WERI-Rb-1 (cell line): ENCODE measurements at regions not wholly inside any gene's neighbourhood (a gene's known extent, or its start where the extent isn't known, plus 50 kb on each side); places are given as distances from the start of the nearest gene placed in this dataset.
A peak's percentile ranks its signal among the peaks of the same experiment; 100 is the strongest.

Experiments
- DNase-seq: peaks from one replicate; pipeline ENCODE4 v3.0.0-alpha.2; 2020
- H3K27ac ChIP-seq: fragments of 250-450 bp; sonication (Bioruptor Pico); 2 replicates; pipeline ENCODE4 v1.5.1; 2020; ENCODE audit warnings: mild to moderate bottlenecking, moderate library complexity
- H3K27me3 ChIP-seq: fragments of 250-450 bp; sonication (Bioruptor Pico); 2 replicates; pipeline ENCODE4 v1.5.1; 2021; ENCODE audit warnings: mild to moderate bottlenecking, low read depth, moderate library complexity; ENCODE audit not compliant: insufficient read depth, severe bottlenecking
- H3K36me3 ChIP-seq: fragments of 250-450 bp; sonication (Bioruptor Pico); 2 replicates; pipeline ENCODE4 v1.5.1; 2020; ENCODE audit warnings: mild to moderate bottlenecking, moderate library complexity
- H3K4me3 ChIP-seq: 2 replicates; pipeline ENCODE4 v1.5.1; 2011; ENCODE audit warnings: low read depth, mild to moderate bottlenecking, control low read depth, low read length
- H3K9me3 ChIP-seq: fragments of 250-450 bp; sonication (Bioruptor Pico); 2 replicates; pipeline ENCODE4 v1.5.1; 2021; ENCODE audit warnings: mild to moderate bottlenecking, moderate library complexity; ENCODE audit not compliant: severe bottlenecking
- TF ChIP-seq, protein P1 (sequence below): IDR thresholded peaks from 2 replicates; pipeline ENCODE4 v1.5.1; 2011; ENCODE audit warnings: low read depth, mild to moderate bottlenecking, control low read depth, inconsistent platforms, low read length

DNA sequence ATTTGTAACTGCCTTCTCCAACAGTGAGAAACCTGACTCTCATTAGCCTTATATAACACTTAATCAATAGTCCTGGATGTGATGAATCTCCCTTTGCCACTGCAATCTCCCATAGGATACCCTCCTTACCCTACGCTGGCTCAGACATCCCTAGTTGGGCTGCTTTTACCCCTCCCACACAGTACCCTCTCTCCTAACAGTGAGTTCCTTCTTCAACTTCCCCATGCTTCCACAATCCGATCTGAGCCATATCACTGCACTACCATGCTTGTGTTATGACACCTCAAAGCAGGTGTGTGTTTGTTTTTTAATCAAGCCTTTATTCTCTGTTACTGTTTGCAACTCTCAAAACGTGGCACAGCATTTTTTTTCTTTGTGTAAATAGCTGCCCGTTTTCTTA, 60.5 kb upstream of the C9orf72 start:
- no peak for DNase-seq
- H3K27ac ChIP-seq: no peak overlapping the region
- H3K27me3 ChIP-seq: no peaks in the 10 kb centered on the region
- TF ChIP-seq, protein P1, sequence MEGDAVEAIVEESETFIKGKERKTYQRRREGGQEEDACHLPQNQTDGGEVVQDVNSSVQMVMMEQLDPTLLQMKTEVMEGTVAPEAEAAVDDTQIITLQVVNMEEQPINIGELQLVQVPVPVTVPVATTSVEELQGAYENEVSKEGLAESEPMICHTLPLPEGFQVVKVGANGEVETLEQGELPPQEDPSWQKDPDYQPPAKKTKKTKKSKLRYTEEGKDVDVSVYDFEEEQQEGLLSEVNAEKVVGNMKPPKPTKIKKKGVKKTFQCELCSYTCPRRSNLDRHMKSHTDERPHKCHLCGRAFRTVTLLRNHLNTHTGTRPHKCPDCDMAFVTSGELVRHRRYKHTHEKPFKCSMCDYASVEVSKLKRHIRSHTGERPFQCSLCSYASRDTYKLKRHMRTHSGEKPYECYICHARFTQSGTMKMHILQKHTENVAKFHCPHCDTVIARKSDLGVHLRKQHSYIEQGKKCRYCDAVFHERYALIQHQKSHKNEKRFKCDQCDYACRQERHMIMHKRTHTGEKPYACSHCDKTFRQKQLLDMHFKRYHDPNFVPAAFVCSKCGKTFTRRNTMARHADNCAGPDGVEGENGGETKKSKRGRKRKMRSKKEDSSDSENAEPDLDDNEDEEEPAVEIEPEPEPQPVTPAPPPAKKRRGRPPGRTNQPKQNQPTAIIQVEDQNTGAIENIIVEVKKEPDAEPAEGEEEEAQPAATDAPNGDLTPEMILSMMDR: no peak
- no peaks in the 10 kb centered on the region for H3K9me3 ChIP-seq
- no peaks in the 10 kb centered on the region for H3K36me3 ChIP-seq
- no peak overlapping the region for H3K4me3 ChIP-seq

DNA sequence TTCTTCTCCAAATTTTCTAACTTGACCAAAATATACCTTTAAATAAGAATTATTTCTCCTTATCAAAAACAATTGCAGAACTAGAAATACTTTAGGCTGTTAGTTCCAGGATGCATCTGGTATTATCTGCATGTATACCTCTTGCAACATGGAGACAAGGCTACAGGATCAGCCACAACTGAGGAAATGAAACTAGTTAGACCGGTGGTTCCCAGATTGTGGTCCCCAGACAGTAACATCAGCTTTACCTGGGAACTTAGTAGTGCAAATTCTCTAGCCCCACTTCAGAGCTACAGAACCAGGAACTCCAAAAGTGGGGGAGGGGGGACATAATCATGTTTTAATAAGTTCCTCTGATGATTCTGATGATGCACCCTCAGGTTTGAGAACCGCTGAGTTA, 61.6 kb upstream of the C9orf72 start:
- Histone ChIP-seq H3K27me3 (no peaks in the 10 kb centered on the region), H3K27ac (no peak overlapping the region), H3K9me3 (no peaks in the 10 kb centered on the region), H3K4me3 (no peak overlapping the region), H3K36me3 (no peaks in the 10 kb centered on the region)
- TF ChIP-seq, protein P1: no peak
- no peak for DNase-seq

DNA sequence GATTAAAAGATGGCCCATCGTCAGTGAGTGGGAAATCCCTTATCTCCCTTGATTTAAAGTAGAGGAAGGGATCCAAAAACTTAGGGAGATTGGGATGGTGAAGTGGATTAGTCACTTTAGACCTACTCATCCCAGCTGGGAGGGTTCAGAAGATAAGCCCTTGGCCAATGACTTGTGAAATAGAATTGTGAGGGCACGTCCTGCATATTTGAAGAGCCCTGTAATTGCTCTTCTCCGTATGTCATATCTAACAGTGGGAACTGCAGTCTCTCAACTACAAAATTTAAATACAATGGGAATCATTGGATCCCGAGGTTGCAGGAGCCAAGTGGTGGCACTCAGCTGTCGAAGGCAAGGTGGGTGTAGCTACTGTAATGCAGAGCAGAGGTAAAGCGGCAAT, 65.4 kb upstream of the C9orf72 start:
- Histone ChIP-seq H3K27ac (no peak overlapping the region), H3K4me3 (no peak overlapping the region), H3K36me3 (no peaks in the 10 kb centered on the region), H3K9me3 (peaks cover 2% of the 10 kb centered on the region), H3K27me3 (no peaks in the 10 kb centered on the region)
- TF ChIP-seq, protein P1: no peak
- DNase-seq: no peak

DNA sequence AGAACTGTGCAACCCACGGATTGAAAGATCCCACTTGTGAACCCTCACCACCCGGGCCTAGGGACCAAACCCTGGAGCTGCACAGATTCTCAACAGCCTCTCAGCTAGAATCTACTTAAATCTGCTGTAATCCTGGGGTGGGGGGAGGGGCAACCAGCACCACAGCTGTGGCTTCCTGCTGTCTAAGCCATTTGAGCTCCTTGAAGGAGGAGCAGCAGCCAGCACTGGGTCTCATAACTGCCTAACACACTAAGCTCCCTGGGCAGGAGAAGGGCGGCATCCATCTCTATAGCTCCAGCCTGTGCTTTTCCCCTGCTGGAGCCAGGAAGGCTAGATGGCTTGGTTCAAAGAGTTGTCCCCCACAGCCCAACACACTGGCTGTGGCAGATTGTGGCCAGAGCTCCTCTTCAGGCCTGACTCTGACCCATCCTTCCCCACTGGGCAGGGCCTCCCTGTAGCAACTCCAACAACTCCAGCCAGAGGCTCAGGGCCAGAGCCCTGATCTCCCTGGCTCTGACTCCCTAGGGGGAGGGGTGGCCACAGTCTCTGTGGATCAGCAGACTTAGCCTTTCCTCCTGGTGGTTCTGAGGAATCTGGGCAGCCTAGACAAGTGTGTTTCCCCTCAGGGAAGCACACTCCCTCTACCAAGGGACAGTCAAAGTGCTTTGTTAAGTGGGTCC, 72.0 kb upstream of the C9orf72 start:
- DNase-seq: peak; percentile 87
- H3K27me3 ChIP-seq: no peaks in the 10 kb centered on the region
- H3K9me3 ChIP-seq: peaks cover 2% of the 10 kb centered on the region
- H3K4me3 ChIP-seq: no peak overlapping the region
- peak overlapping the region; percentile 93 for H3K27ac ChIP-seq
- H3K36me3 ChIP-seq: no peaks in the 10 kb centered on the region
- TF ChIP-seq, protein P1: no peak

DNA sequence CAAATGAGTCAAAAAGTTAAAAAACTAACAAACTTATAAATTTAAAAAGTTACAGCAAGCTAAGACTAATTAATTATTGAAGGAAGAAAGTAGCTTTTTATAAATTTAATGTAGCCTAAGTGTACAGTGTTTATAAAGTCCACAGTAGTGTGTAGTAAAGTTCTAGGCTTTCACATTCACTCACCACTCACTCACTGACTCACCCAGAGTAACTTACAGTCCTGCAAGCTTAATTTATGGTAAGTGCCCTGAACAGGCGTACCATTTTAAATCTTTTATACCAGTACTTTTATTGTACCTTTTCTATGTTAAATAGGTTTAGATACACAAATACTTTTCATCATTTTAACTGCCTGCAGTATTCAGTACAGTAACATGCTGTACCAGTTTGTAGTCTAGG, 80.0 kb upstream of the C9orf72 start:
- Histone ChIP-seq H3K27me3 (no peaks in the 10 kb centered on the region), H3K36me3 (no peaks in the 10 kb centered on the region), H3K27ac (no peak overlapping the region), H3K9me3 (peaks cover 4% of the 10 kb centered on the region), H3K4me3 (no peak overlapping the region)
- TF ChIP-seq, protein P1: no peak
- no peak for DNase-seq

DNA sequence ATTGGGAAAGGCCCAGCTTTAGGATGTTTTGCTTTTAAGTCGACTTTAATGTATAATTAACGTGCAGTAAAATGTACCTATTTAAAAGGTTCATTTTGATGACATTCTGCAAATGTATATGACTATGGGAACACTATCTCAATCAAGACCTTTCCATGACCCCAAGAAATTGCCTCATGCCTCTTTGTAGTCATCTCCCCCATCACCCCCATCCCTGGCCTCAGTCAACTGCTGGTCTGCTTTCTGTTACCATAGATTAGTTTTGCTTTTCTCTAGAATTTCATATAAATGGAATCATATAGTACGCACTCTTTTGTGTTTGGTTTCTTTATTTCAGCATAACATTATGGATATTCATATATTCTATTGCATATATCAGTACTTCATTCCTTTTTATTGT, 80.7 kb upstream of the C9orf72 start:
- no peaks in the 10 kb centered on the region for H3K36me3 ChIP-seq
- no peaks in the 10 kb centered on the region for H3K27me3 ChIP-seq
- TF ChIP-seq, protein P1: no peak
- H3K9me3 ChIP-seq: peaks cover 4% of the 10 kb centered on the region
- DNase-seq: no peak
- H3K4me3 ChIP-seq: no peak overlapping the region
- no peak overlapping the region for H3K27ac ChIP-seq
